Esophagus muscularis mucosa (tissue), 3 donors: ENCODE measurements at regions not wholly inside any gene's neighbourhood (a gene's known extent, or its start where the extent isn't known, plus 50 kb on each side); places are given as distances from the start of the nearest gene placed in this dataset.

Source experiments
- CTCF ChIP-seq, 3 experiments: fragments of 200-600 bp in 2 of 3; fragments of 450-650 bp in 1 of 3; sonication (generic) in 2 of 3; IDR thresholded peaks; one replicate each; pipeline ENCODE4 v1.5.1; 2017 to 2019; ENCODE audit warnings: antibody characterized with exemption in 3 of 3, mild to moderate bottlenecking in 2 of 3, moderate library complexity in 1 of 3
- POLR2AphosphoS5 ChIP-seq, 2 donors: sonication (generic); formaldehyde crosslinking; IDR thresholded peaks; one replicate each; pipeline ENCODE4 v1.6.1; 2017; ENCODE audit warnings: antibody characterized with exemption in 2 of 2

GRCh38 chr3:181631901-181632300 is 79.8 kb upstream of the SOX2 start:
- TF ChIP-seq CTCF (IDR thresholded peaks at IDR 0.05): no peak
- TF ChIP-seq POLR2AphosphoS5 (IDR thresholded peaks at IDR 0.05): no peak
